Astrocyte of the spinal cord (primary cell): ENCODE measurements at regions not wholly inside any gene's neighbourhood (a gene's known extent, or its start where the extent isn't known, plus 50 kb on each side); places are given as distances from the start of the nearest gene placed in this dataset.

ENCODE experiments used
- DNase-seq: peaks from one replicate; pipeline ENCODE4 v3.0.0; 2011; ENCODE audit warnings: low read depth, low spot score
- H3K4me3 ChIP-seq: 2 replicates; pipeline ENCODE4 v1.5.1; 2011; ENCODE audit warnings: low read depth, mild to moderate bottlenecking, low read length, moderate library complexity
- CTCF ChIP-seq: IDR thresholded peaks from 2 replicates; pipeline ENCODE4 v1.5.1; 2012; ENCODE audit warnings: low read depth, mild to moderate bottlenecking, low read length, inconsistent platforms
- in situ Hi-C: cut with HindIII; loops from 2 replicates; pipeline ENCODE4 v1.10.0; 2017; ENCODE audit warnings: low sequenced_read_pairs

GRCh38 chr2:198321522-198322088 lies 517.2 kb downstream of the PLCL1 start:
- in situ Hi-C loops = no loop called here
- no peak for DNase-seq

GRCh38 chr2:198316852-198317396 lies 512.5 kb downstream of the PLCL1 start:
- in situ Hi-C loops = no loop called here
- no peak for TF ChIP-seq CTCF
- DNase-seq = no peak
- H3K4me3 ChIP-seq = no peak overlapping the region

More at GRCh38 chr2:198321522-198322088, 517.2 kb downstream of the PLCL1 start:
- H3K4me3 ChIP-seq = no peak overlapping the region
- no peak for TF ChIP-seq CTCF

- in situ Hi-C loops = no loop called here
- H3K4me3 ChIP-seq = no peak overlapping the region
- no peak for TF ChIP-seq CTCF
- no peak for DNase-seq
Measured at GRCh38 chr2:198315791-198316630, 511.6 kb downstream of the PLCL1 start.

GRCh38 chr2:198314559-198315153 lies 510.3 kb downstream of the PLCL1 start:
- no peak overlapping the region for H3K4me3 ChIP-seq
- peak; percentile 69 for DNase-seq
- in situ Hi-C loops = no loop called here
- TF ChIP-seq CTCF = peak; percentile 64

GRCh38 chr2:198312596-198313483 lies 508.4 kb downstream of the PLCL1 start:
- TF ChIP-seq CTCF = no peak
- DNase-seq = no peak
- in situ Hi-C loops = no loop called here
- no peak overlapping the region for H3K4me3 ChIP-seq

GRCh38 chr2:198311020-198311419 lies 506.6 kb downstream of the PLCL1 start:
- TF ChIP-seq CTCF = no peak
- DNase-seq = no peak
- H3K4me3 ChIP-seq = no peak overlapping the region
- in situ Hi-C loops = no loop called here
